HG03175 (cell line): ENCODE measurements at regions not wholly inside any gene's neighbourhood (a gene's known extent, or its start where the extent isn't known, plus 50 kb on each side); places are given as distances from the start of the nearest gene placed in this dataset.

Experiments used
- ATAC-seq: cut with Tn5 transposase; IDR thresholded peaks from one replicate; pipeline ENCODE4 v1.9.1; 2021; ENCODE audit warnings: mild to moderate bottlenecking, moderate library complexity; ENCODE audit not compliant: unreplicated experiment

DNA sequence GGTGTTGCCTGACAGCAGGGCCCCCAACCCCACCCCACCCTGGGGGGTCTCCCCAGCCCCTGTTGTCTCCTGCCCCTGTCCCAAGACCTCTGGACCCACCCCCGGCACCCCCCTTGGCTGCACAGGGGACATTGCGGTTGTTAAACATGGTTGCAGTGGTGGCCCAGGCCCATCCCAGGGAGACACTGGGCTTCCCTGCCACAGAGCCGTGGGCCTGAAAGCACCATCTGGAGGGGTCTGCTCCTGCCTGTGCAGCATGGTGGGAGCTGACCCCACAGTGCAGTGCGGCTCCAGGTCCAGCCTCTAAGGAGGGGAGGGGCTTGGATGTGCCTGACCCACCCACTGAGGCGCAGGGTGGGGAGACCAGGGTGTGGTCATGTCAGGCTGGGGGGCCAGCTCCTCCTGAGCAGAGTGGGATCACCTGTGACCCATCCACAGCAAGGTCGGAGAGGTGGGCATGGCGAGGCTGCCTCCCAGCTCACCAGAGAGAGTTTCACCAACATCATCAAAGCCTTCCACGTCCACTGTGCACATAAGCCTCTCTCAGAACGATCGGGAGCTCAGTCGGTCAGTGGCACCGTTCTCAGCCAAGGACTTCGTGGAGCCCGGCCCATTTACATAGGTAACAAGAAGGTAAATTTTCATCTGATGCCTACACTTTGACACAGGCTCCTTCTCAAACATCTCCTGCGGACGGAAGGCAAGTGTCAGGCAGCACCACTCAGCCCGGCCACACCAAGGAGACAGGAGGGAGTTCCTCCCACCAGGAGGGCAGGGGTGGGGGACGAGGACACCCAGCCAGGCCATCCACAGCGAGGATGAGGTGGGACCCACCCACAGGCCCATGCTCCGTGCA is 201.1 kb downstream of the BRD1 start:
- ATAC-seq: no peak

DNA sequence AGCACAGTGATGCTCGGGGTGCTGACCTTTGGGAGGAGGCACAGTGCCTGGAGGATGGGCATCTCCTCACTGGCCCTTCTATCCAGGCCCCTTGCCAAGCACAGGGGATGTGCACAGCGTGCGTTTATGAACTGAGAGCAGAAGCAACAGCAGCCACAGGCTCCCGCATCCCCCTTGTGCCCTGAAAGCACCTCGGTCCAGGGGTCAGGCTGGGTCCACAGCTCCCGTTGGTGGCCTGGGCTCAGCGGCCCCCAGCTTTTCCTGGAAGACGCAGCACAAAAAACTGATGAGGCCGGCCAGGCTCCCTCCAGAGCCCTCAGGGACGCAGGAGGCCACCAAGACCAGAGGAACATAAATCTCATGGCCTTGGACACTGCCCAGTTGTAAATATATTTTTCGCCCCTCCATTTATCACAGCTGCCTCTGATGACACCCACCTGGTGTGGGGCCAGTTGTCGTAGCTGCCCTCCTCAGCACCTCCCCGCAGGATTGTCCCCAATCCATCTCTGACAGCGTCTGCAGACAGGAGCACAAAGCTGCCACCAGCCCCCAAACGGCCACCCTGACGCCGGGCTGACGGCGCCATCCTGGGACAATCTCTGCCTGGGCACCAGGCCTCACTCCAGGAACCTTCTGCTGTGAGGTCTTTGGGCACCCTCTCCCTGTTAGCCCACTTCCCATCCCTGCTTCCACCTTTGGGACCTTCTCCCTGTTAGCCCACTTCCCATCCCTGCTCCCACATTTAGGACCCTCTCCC is 203.1 kb downstream of the BRD1 start:
- no peak for ATAC-seq

DNA sequence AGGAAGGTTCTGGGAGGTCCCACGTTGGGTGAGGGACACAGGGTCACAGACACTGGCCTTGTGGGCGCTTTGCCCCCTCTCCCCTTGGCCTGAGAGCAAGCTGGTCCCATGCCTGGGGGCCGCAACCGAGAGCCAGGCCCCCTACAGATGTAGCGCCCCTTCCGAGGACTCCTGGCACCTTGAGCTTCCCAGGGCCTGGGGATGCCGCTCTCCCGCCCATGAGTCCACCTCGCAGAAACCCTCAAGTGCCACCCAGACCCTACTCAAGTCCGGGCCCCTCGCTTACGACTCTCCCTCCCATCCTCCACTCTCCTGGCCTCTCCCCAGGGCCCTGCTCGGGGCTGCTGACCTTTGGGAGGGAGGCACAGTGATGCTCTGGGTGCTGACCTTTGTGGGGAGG is 204.0 kb downstream of the BRD1 start:
- no peak for ATAC-seq

DNA sequence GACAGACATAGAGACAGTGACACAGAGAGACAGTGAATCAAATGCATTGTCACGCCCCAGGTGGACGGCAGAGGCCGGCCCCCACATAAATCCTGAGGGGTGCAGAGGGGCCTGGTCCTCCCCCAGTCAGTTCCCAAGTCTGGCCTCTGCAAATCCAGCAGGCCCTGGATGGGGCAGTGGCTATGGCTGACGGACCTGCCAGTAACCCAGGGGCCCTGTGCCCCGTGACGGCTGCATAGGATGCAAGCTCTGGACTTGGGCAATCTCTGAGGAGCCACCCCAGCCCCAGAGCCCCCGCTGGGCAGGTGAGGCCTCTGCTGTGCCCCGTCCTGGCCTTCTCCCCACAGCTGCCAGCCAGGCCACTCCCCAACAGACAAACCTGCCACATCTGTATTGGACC is 204.5 kb downstream of the BRD1 start:
- ATAC-seq: no peak

DNA sequence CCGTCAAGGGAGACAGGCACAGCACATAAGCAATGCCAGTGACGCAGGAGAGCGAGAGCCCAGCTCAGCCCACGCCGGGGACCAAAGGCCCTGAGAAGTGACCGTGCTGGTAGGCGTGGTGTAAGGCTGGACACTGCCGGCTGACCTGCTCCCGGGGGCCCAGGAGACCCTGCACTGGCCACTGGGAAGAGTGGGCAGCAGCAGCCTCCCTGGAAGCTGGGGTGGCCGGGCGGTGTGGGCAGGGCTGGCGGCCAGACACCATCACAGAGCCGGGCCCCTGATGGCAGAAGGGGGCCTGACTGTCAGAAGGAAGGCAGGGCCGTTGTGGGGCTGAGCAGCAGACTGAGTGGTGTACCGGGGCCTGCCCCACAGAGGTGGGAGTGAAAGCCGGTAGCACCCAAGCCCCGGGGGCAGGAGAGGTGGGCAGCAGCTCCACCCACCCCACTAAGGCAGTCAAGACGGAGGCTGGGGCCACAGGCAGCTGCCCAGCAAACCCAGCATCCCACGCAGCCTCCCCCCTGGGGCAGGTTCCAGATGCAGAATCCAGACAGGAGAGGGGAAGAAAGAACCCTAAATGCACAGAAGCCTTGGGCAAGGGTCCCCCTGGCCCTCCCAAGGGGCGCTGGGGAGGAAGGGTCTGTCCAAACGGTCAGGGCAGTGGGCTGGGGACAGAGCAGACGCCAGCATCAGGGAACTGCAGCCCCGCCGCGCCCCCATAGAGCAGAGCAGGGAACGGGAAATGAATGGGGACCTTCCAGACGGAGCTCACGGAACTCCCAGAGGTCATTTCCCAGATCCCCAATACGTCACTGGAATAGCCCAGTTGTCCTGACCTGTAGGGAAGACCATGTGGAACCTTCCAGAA is 205.2 kb downstream of the BRD1 start:
- ATAC-seq: no peak

DNA sequence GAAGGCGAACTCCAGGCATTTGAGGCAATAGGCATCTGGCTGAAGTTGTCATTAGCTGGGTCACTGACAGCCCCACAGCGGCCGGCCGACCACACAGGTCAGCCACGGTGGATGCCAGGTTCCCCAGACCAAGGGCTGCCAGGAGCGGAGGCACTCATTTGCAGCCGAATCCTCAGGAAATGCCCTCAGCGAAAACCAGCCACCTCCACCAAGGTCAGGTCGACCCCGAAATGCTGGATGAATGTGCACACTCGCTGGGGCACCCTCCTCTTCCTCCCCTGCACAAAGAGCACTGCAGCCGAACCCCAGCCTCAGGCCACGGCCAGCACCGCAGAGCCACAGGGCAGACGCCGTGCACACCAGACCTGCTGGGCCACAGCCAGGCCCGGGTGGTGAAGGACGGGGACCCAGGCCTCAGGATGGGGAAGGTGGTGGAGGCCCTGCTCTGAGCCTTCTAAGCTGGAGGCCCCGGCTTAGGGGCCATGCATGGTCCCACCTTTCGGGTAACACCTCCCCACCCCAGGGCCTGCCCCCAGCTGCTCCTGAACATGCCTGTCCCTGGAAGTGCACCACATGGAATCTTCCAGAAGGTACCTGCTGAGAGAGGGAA is 206.0 kb downstream of the BRD1 start:
- ATAC-seq: no peak

DNA sequence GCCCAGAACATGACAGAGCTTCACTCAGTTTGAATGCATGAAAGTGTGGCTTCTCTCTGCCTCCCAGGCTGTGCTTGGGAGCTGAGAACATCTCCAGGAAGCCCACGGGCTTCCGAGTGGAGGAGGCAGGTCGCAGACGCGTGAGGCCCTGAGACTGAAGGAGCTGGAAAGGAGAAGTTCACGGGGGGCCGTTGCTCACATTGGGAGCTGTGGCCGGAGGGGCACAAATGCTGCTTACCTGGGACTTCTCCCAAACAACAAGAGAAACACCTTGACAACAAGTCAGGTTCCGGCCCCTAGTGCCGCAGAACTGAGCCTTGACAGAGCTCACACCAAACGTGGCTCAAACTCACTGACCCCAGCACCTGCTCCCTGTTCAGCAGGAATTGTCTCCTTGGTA is 207.0 kb downstream of the BRD1 start:
- ATAC-seq: no peak

DNA sequence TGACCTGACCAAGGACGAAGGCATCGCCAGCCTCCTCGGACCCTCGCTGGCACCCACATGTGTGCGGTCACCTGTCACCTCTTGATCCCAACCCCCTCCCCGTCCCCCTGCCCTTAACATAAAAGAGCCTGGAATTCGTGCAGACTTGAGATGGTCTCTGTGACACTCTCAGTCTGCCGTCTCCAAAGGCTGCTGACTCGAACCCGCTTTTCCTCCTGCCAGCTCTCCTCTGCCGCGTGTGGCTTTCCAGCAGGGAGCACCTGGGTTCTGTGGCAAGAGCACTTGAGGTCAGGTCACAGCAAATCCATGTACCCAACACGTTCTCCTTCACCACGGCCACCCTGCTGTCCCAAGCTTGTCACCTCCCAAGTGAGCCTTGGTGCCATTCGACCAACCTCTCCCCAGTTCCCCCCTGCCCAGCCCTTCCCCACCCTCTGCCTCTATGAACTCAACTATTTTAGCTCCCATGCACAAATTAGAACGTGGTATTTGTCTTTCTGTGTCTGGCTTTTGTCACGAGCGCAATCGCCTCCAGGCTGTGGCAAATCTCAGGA is 207.6 kb downstream of the BRD1 start:
- ATAC-seq: no peak

DNA sequence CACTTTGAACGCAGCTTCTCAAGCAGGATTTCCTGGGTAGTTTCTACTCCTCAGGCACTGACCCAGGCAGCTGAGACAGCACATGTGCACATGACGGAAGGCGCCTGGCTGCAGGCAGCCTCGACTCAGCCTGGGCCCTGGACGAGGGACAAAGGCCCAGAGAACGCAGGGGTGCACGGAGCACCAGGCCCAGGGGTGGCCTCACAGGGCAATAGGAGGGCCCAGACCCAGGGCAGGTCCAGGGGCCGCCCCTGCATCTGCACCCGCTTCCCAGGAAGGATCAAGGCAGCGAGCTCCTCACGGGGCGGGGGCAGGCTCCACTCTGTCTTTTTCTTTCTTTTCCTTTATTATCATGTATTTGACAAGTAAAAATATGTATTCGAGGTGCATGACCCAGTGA is 208.4 kb downstream of the BRD1 start:
- no peak for ATAC-seq

DNA sequence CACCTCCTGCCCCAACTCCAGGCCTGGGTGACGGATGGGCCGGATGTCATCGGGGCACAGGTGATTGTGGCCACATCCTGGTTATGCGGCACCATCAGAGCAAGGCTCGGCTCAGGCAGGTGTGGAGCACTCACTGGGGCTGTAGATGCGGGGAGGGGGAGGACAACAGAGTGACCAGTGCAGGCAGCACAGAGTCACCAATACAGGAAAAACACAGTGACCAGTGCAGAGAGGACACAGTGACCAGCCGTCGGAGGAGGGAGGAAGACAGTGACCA is 209.1 kb downstream of the BRD1 start:
- no peak for ATAC-seq

DNA sequence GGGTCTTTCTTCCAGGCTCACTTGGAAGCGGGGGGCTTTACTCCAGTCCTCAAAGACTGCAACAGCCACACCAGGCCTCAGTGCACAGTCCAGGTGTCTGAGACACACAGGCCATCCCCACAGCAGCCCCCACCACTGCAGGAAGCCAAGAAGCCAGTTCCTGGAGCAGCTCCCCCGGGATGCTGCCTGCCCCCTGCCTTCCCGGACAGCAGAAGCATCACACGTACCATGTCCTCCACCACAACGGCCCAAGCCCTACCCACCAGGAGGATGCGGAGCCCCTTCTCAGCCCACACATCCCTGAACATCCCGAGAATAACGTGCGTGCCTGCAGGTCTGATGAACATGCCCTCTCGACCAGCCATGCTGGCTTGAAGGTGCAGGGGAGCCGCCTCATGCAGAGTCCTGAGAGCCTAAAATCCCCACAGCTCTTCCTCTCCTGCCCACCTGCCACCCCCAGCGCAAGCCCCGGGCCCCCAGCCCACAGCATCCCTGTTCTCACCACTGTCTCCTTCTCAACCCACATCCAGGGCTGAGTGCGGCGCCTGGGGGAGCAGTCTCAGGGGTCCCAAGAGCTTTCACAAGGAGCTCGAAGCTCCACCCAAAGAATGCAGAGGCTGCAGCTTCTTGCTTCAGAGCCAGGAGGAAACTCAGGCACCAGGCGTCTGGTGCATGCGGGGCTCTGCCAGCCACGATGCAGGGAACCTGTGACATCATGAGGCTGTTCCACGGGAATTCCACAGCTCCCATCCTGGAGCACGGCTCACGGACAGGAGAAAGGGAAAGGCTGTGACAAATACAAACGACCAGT is 209.6 kb downstream of the BRD1 start:
- no peak for ATAC-seq

DNA sequence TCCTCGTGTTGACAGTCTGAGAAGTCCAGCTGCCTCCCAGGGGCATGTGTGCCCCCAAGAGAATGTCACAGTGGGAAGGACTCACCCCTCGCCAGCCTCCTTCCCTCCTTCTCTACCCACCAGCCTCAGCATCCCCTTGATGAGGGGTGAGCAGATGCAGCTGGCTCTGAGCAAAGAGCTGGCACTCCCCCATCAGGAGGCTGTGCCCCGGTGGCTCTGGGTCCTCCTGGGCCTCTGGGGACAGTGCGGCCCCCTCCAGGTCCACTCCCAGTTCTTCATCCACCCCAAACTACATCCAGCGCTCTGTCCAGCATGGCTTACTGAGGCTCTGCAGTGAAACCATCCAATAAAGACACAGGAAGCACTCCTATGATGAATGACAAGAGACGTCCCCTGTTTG is 210.4 kb downstream of the BRD1 start:
- no peak for ATAC-seq

DNA sequence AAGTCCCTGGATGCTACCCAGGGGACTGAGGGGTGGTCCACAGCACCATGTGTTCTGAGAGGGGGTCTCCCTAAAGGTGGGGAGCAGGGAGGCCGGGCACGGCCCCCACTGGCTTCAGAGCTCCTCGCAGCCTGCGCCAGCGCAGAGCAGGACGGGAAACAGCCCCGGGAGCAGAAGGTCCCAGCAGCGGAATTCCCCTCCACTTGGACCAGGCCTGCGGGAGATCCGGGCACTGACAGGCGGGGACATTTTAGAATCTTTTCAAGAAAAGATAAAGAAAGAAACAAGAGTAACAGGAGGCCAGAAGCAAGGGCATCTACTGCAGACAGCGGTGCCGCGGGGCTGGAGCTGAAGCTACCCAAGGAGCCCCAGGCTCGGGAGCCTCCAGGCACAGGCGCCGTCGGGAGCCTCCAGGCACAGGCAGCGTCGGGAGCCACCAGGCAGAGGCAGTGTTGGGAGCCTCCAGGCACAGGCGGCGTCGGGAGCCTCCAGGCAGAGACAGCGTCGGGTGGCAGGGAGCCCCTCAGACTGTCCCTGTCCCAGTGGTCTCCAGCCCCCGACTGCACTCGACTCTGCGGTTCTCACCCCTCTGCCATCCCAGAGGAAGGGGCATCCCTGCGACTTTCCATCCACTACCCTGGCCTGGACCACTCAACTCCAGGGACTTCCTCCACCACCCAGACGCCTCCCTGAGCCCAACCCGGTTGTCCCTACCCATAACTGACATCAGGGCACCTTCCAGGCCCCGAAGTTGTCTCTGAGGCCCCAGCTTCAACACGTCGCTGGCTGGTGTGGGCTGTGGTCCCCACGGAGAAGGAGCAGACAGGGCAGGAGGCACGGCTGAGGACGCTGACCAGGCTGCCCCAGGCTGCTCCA is 211.1 kb downstream of the BRD1 start:
- no peak for ATAC-seq

DNA sequence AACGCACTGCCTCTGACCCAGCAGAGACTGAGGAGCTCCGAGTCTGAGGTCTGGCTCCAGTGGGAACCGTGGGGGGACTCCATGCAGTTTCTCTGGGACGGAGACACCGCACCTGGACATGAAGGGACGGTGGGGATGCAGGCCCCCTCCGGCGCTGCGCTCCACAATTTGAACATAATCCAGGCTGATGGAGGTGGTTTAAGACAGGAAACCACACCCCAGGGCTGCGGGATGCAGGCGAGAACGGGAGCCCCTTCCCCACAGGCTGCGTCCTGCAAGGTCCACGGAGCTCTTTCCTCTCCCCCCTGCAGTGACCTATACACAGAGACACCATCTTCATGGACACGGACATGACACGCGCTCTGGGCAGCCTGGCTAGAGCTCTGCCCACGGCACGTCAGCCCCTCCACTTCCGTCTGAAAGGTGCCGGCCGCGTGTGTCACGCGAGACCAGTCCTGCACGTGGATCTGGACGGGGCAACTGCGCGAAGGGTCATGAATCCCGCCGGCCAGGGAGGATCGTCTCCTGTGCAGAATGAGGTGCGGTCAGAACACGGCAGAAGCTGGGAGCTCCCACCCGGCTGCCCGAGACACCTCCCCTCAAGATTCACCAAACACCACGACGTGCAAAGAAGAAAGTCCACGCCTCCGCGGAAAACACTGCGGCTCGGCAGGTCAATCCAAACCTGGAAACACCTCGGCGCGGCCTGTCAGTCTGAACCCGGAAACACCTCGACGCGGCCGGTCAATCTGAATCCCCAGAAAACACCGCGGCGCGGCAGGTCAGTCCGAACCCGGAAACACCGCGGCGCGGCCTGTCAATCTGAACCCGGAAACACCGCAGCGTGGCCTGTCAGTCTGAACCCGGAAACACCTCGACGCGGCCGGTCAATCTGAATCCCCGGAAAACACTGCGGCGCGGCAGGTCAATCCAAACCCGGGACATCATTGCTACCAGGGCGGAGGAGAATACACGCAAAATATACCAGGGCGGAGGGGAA is 212.4 kb downstream of the BRD1 start:
- no peak for ATAC-seq

DNA sequence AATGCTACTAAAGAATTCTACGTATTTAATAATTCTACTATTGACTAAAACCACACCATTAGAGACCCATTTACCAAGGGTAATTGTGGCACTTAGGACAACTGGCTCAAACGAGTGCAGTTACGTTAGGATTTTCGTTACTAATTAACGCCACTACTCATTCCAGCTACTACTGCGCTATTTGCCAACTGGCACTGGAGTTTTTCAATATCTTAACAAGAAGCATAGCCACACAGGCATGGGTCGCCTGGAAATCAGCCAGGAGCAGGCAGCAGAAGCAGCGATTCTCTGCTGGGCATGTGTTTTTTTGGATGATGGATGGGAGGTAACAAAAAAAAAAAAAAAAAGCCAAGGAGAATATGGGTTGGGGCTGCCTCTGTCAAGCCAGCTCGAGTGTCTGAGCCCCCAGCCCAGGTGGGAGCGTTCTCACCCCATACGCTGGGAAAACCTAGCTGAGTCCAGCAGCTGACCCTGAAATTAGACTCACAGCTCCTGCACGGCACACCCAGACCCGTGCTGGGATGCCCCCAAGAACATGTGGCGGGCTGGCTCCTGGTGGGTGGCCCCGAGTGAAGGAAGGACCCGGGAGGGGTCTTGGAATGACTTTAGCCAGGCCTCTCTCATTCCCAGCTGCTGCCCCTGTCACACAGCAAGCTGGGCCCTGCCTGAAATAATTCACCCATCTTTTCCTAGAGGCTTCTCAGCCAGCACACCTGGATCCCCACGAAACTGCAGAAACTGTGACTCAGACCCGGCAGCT is 214.0 kb downstream of the BRD1 start:
- no peak for ATAC-seq

DNA sequence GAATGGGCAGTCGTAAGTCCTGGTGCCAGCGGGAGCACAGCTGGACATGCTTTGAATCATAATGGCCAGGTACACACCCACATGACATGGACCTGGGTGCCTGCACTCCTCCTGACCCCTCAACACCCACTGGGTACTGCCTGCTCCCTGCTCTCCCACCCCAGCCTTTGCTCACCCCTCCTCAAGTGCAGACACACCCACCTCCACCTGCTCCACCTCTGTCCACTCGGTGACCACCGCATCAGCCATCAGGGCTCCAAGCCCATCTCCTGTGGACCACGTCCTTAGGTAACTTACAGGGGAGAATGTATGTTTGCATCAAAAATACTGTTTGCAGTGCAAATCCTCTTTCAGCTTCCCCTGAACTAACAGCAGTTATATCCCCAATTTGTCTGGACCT is 214.6 kb downstream of the BRD1 start:
- no peak for ATAC-seq

DNA sequence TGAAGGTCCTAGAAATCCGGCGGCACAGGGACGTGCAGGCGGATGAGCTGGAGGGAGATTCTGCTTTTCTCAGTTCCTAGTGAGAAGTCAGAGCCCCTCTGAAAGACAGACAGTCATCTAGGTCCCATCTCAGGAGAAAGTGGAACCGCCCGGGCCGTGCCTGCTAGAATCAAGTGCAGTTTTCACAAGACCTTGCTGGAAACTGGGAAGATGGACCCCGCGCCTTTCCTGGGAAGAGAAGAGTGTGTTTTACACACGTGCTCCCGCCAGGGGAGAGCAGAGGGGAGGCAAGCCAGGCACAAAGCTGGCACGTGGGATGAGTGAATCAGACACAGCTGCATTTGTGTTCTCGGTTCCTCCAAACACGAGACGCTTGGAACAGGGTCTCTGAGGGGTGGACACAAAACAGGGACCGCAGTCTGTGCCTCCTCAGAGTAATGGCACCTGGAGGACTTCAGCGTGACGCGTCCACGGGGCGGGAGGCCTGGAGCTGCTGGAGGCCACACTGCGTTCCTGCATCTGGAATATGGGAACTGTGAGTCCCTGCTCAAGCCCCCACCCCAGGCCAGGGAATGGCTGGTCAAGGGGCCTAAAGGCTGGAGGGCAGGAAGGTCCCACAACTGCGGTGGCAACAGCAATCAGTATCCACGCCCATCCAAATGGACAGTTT is 218.3 kb downstream of the BRD1 start:
- no peak for ATAC-seq
